ENCODE measurements at regions not wholly inside any gene's neighbourhood (a gene's known extent, or its start where the extent isn't known, plus 50 kb on each side); places are given as distances from the start of the nearest gene placed in this dataset.

DNA sequence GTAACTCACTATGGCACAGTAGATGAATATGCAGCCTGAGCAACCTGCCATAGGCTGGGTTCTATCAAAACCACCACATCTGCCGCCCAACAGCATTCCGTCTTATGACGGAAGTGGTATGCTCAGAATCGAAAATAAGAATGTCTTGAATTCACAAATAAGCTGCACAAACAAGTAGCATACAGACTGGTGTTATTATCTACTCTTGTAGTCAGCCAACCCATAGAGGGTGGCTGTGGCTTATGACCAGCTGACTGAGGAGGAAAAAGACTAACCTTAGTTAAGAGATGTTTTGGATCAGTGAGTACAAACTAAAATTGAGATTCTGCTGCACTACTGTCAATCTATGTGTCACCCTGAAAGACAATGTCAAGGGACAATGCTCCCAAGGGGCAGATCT lies 1255.1 kb upstream of the EYS start:
- TF ChIP-seq TAF1 (IDR thresholded peaks at IDR 0.05; ENCODE audit: low read depth, low read length) (no peak), POLR2AphosphoS5 (IDR thresholded peaks at IDR 0.05; ENCODE audit: low read depth, low read length) (no peak), POLR2A (IDR thresholded peaks at IDR 0.05; ENCODE audit: low read depth, low read length) (no peak), SPI1 (IDR thresholded peaks at IDR 0.05; ENCODE audit: low read depth, low read length) (no peak)

Measured in GM12891 (cell line).